GM18505 (cell line): ENCODE measurements at regions not wholly inside any gene's neighbourhood (a gene's known extent, or its start where the extent isn't known, plus 50 kb on each side); places are given as distances from the start of the nearest gene placed in this dataset.
"Not testable (repeated sequence)": the region's sequence is repeated elsewhere in the genome, so short reads cannot be mapped to it uniquely, and the experiment has no call there.

Experiments
- ATAC-seq: cut with Tn5 transposase; IDR thresholded peaks from one replicate; pipeline ENCODE4 v1.9.1; 2021; ENCODE audit not compliant: unreplicated experiment
- POLR2A ChIP-seq: IDR thresholded peaks from 4 replicates; pipeline ENCODE4 v1.6.1; 2011; ENCODE audit warnings: borderline replicate concordance; ENCODE audit not compliant: insufficient read depth, insufficient read length; ENCODE audit errors: extremely low read depth

DNA sequence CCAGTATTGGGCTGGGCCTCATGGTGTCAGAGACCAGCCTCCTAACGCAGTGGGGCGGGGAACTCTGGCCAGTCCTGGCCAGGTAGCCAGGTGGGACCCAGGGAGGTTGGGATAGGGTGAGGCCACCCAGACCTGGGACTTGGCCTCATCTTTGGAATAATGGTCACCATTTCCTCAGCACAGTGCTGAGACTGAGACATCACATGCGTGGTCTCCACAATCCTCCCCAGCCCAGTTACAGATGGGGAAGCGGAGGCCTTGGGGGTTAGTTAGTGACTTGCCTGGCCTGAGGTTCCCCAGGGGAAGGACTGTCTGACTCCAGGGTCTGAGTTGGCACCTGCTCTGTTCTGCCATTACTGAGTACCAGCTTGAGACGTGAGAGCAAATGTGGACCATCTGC, 77.9 kb upstream of the CASZ1 start:
- no peak for TF ChIP-seq POLR2A
- no peak for ATAC-seq

DNA sequence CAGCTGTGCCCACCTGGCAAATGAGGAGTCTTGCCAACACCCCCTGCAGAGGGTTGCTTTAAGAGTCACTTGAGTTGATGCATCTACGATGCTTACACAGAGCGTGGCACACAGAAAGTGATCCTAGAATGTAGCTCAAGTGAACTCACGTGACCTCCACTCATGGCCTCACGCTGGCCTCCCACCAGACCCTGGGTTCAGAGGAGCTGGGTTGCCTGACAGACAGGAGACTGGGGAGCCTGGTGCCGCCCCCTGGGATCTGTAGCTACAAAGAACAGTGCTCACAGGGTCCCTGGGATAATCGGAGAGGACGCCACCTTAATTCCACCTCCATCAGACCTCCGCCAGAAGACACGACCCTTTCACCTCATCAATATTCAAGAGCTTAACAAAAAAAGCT, 81.4 kb upstream of the CASZ1 start:
- ATAC-seq, result no peak

DNA sequence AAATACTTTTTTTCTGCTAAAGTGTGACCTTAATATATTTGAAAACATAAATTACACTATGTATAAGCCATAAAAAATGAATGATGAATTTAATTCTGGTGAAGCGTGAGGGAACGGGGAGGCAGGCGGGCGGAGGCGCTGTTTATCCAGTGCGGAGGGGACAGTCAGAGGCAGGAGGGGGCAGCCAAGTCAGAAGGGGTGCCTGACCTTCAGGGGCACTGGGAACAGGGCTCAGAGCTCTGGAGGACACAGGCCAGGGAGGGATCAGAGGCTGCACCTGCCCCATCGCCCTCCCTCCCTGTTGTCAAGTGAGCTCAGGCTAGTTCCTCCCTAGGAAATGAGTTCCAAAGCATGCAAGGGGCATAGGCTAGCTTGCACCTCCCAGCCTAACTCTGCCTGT, 82.0 kb upstream of the CASZ1 start:
- no peak for TF ChIP-seq POLR2A
- no peak for ATAC-seq

More for the DNA sequence above, 81.4 kb upstream of the CASZ1 start:
- TF ChIP-seq POLR2A, result no peak

DNA sequence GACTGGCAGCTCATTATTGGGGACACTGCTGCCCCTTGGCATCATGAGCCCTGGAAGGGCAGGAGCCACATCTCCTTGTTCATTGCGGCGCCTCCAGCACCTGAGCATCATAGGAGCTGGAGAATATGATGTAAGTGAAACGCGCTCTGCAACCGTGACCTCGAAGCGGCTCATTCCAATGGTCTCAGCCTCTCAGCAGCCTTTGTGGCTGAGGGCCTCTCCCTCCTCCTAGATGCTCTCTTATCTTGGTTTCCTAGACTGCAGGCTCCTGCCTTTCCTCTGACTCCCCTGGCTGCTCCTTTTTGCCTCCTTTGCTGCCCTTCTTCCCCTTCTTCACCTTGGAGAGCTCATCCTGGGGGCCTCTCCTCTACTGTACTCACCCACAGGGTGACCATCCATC, 83.6 kb upstream of the CASZ1 start:
- no peak for ATAC-seq
- TF ChIP-seq POLR2A, result no peak

DNA sequence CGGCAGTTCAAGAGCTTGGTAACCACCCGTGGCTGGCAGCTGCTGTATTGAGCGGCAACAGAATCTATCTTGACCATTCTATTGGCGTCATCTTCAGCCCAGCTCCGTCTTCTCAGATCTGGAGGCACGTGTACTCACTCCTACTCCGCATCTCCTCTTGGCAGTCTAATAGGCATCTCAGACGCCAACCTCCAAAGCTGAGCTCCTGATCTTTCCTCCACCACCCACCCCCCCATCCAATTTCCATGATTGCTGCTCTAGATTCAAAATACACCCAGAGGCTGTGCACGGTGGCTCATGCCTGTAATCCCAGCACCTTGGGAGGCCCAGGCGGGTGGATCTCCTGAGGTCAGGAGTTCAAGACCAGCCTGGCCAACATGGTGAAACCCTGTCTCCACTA, 84.6 kb upstream of the CASZ1 start:
- TF ChIP-seq POLR2A, result no peak
- no peak for ATAC-seq

DNA sequence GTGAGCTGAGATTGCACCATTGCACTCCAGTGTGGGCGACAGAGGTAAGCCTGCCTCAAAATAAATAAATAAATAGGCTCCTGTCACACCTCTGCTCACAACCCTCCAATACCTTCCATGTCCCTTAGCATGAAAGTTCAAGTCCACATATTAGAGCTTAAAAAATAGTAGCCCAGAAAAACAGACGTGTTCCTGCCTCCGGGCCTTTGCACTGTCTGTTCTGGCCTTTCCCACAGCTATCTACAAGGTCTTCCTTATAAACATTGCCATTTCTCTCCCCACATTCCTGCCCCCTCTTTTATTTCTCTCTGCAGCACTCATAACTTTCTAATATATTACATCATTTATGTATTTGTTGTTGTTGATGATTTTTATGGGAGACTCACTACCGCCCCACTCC, 85.6 kb upstream of the CASZ1 start:
- TF ChIP-seq POLR2A, result no peak
- no peak for ATAC-seq

DNA sequence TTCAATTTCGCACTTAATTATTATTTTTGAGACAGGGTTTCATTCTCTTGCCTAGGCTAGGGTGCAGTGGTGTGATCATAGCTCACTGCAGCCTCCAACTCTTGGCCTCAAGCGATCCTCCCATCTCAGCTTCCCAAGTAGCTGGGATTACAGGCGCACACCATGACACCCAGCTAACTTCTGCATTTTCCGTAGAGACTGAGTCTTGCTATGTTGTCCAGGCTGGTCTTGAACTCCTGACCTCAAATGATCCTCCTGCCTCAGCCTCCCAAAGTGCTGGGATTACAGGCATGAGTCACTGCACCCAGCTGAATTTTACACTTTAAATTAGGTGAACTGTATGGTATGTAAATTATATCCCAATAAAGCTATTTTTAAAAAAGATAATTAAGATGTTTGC, 90.6 kb upstream of the CASZ1 start:
- not testable (repeated sequence) for ATAC-seq

DNA sequence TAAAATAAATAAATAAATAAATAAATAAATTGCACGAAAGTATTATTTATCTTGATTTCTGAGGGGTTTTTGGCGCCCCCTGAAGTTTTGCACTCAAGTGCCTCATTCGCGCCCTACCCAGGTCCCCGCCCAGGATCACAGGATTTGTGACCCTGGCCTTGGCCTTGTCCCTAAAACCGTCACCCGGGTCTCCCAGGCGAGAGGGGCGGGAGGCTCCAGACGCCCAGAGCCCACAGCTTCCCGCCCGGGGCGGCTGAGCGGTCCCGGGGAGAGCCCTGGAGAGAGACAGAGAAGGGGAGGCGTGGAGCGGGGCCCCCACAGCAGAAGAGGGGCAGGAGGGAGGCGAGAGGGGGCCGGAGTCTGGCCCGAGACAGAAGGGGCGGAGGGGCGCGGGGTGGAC, 91.8 kb upstream of the CASZ1 start:
- no peak for ATAC-seq
- TF ChIP-seq POLR2A, result no peak

DNA sequence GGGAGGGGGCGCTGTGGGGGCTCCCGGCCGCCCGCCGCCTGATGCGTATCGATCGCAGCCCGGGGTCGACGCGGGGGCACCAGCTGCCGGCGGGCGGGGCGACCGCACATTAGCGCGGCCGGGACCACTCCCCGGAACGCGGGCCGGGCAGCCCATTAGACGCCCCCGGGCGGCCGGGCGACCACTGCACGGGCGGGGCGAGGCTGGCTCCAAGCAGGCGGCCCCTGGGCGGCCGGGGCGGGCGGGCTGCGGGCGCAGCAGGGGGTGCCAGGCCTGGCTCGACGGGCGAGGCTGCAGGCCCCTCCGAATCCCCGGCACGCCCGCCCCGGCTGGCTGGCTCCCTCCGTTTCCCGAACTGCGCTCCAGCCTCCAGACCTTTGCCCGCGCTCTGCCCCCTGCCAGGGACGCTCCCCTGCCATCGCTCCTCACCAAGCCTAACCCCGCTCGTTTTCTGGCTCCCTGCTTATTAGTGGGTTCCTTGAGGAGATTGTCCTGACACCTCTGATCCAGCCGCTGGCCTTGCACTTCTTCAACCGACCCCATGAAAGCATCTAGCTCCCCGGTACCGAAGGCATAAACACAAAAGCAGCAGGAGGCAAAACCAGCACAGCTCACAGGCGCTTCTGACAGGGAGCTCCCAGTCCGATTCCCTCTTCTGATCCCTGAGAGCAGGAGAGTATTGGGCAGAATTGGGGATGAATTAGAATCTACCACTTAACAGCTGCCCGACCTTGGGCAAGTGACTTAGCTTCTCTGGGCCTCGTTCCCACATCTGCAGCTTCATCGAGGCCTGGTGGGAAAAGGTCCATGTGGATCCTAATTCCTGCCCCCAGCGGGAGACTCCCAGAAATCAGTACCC, 92.6 kb upstream of the CASZ1 start:
- ATAC-seq, result no peak
- TF ChIP-seq POLR2A, result no peak

DNA sequence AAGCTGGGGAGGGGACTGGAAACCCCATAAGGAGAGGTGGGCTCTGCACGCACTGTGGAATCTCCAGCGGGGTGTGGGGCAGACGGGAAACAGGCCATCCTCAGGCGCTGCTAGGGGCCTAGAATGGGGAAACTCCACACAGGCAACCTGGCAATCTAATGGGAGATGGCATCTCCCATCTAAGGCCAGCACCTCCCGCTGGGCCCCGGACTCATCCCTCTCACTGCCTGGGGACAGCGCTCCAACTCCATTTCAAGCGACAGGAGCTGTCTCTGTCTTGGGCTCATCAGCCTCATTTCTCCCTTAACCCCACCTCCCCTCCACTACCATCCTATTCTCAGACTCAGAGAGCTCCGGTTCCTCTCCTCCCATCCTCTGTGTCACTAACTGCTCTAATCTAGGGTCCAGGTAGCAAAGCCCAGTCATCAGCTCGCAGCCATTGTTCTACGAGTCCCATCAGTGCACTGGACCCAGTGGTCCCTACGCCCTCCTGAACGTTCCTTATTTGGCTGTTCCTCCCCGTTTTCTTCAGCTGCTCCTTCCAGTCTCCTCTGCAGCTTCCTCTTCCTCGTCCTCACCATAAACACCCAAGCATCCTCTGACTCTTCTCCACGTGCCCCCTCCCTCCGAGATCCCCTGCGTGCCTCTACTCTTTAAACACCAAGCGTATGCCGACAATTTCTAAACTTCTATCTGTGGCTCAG, 93.4 kb upstream of the CASZ1 start:
- TF ChIP-seq POLR2A, result no peak
- no peak for ATAC-seq

DNA sequence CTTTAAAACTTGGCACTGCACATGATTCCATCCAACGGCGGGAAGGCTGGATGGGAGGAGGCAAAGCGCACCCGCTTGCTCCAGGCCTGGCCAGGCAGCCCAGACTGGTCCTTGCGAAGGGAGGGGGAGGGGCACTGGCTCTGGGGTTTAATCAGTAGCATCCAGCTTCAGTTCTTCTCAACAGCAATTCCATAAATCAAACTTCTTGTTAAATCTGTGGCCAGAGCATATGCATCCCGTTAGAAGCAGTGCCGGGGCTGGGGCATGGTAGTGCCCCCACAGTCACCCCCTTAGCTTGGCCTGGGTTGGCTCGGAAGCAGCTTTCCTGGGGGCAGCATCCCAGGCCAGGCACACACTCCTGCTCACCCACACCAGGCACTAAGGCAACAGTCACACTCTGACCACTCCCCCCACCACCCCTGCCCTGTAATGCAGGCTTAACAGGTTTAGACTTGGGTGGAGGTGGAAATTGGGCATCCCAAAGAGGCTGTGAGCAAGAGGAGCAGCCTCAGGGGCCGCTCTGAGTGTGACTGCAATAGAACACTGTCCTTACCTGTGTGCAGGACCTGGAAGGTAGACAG, 94.1 kb upstream of the CASZ1 start:
- no peak for ATAC-seq
- no peak for TF ChIP-seq POLR2A

DNA sequence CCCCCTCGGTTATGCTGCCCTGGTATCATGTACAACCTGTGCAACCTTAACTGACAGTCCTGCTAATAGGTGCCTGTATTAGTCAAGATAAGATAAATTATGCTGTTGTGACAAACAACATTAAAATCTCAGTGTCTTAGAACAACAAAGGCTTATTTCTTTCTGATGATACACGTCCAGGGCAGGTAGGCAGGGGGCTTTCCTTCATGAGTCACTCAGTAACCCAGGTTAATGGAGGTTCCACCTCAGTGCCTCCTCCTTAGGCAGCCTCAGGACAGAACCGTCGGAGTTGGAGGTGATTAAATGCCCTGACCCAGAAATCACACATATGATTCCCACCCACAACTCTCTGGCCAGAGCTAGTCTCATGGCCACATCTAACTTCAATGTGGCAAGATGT, 94.6 kb upstream of the CASZ1 start:
- no peak for TF ChIP-seq POLR2A
- ATAC-seq, result no peak

DNA sequence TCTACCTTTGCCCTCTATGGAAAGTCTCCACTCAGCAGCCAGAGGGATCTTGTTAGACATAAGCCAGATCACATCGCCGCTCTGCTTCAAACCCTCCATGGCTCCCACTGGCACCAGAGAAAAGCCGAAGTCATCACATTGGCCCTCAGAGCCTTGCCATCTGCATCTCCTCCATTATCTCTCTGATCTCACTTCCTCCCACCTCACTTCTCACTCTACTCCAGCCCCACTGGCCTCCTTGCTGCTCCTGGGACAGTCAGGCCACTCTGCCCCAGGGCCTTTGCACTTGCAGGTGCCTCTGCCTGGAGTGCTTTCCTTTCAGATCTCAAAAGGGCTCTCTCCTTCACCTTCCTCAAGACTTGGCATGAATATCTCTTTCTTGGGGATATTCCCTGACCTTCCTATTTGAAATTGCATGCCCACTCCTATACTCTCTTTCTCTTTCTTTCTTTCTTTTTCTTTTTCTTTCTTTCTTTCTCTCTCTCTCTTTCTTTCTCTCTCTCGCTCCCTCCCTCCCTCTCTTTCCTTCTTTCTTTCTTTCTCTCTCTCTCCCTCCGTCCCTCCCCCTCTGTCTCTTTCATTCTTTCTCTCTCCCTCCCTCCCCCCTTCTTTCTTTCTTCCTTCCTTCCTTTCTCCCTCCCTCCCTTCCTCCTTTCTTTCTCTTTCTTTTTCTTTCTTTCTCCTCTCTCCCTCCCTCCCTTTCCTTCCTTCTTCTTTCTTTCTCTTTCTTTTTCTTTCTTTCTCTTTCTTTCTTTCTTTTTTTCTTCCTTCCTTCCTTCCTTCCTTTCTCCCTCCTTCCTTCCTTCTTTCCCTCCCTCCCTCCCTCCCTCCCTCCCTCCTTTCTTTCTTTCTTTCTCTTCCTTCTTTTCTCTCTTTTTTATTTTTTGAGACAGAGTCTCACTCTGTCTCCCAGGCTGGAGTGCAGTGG, 96.0 kb upstream of the CASZ1 start:
- no peak for TF ChIP-seq POLR2A
- no peak for ATAC-seq
